ENCODE measurements at regions not wholly inside any gene's neighbourhood (a gene's known extent, or its start where the extent isn't known, plus 50 kb on each side); places are given as distances from the start of the nearest gene placed in this dataset.

- no peak for DNase-seq
Observed at GRCh38 chr2:8623958-8624591, 57.8 kb upstream of the ID2 start.

DNA sequence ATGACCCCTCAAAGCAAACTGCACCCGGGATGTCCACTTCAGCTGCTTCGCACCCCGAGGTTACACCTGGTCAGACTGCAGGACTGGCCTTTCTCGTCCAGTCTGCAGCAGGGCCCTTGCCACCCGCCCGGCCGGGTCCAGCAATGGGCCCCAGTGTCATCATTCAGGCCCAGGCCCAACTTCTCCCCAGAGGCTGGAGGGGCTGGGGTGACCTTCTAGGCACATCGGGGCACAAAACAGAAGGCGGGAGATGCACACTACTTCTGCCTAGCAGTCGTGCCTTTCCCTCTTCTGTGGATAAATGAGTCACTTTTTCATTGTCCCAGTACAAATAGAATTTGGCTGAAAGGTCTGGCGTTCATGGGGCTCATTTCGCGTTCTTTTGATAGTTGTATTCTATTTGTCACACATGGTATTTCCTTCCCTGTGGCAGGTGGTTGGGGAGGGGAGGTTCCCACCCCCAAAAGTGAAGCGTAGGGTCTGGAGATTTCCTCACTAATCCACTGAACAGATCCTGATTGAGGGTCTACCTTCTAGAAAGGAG is 56.9 kb upstream of the ID2 start:
- no peak for DNase-seq

GRCh38 chr2:8625399-8626300 is 56.2 kb upstream of the ID2 start:
- no peak for DNase-seq

GRCh38 chr2:8626572-8626971 is 55.3 kb upstream of the ID2 start:
- no peak for DNase-seq

GRCh38 chr2:8627019-8627691 is 54.7 kb upstream of the ID2 start:
- no peak for DNase-seq

- no peak for DNase-seq
Observed at GRCh38 chr2:8627692-8628085, 54.2 kb upstream of the ID2 start.

GRCh38 chr2:8628179-8628865 is 53.5 kb upstream of the ID2 start:
- no peak for DNase-seq

- no peak for DNase-seq
Observed at GRCh38 chr2:8628866-8629209, 53.0 kb upstream of the ID2 start.

DNA sequence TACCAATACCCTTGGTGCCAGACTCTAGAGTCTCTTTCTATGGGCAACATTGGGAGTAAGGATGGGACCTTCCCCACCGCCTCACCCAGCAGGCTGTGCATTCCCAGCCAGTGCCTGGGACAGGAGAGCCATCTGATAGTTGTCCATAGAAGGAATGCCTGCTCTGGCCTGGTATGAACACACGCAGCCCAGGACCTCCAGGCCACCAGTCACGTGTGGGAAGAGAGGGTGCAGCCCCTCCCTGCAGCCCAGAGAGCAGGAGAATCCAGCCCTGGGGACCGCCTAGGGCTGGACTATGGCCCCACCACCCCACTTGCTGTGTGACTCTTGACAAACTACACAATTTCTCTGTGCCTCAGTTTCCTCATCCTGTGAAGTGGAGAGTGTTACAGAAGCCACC is 52.5 kb upstream of the ID2 start:
- no peak for DNase-seq

- no peak for DNase-seq
Observed at GRCh38 chr2:8630676-8631464, 51.0 kb upstream of the ID2 start.

DNA sequence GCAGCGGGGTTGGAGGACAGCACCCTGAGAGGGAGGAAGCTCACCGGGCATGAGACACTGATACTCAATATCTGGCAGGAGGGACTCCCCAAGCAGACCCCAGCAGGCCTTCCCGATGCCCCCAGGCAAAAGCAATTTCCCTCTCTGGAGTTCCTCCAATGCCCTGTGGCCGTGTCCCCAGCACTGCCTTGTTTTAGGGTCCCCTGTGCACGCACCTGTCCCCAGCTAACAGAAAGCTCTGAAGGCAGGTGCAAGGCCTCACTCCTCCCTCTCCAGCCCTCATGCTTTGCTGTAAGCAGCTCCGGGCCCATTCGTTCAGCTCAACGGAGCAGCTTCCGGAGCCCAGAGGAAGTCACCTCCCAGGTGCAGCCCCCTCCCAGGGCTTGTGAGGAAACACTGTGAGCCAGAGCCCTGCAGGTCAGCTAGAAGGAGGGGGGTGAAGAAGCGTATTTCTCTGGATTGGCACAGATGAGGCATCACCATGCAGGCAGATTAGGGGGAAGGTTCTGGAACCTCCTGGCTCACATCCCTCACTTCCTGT is 50.3 kb upstream of the ID2 start:
- no peak for DNase-seq
